IMR-90 (cell line): ENCODE measurements at regions not wholly inside any gene's neighbourhood (a gene's known extent, or its start where the extent isn't known, plus 50 kb on each side); places are given as distances from the start of the nearest gene placed in this dataset.

Experiments
- ATAC-seq: fragments of 200-7000 bp; cut with Tn5 transposase; 2 replicates; pipeline ENCODE4 v1.9.1; 2020; ENCODE audit warnings: low read depth, mild to moderate bottlenecking, moderate library complexity
- BruUV-seq: library from RNA; stranded (reverse); fragments of 400-500 nt; replicated peaks from 2 replicates; lab custom pipeline; 2021; lab: Mats Ljungman, UMichigan
- CTCF ChIA-PET: fragments of 300-600 bp; formaldehyde crosslinking; extraction: SDS; loops from one replicate; lab custom pipeline; 2021; ENCODE audit warnings: antibody characterized with exemption; lab: Yijun Ruan, JAX
- POLR2A ChIA-PET: fragments of 300-600 bp; sonication (Branson Sonifier 250); formaldehyde crosslinking; loops from one replicate; lab custom pipeline; 2022; ENCODE audit warnings: antibody characterized with exemption; ENCODE audit not compliant: unreplicated experiment; lab: Charles Lee
- DNase-seq: peaks from one replicate; pipeline ENCODE4 v3.0.0; 2013
- H2AFZ ChIP-seq: replicated peaks from 2 replicates; pipeline ENCODE3; 2013; ENCODE audit warnings: low read length, mild to moderate bottlenecking; ENCODE audit not compliant: poor library complexity
- H2AK5ac ChIP-seq: 2 replicates; pipeline ENCODE4 v1.6.1; 2013; ENCODE audit warnings: low read depth, low read length, inconsistent platforms
- H2AK9ac ChIP-seq: replicated peaks from 2 replicates; pipeline ENCODE3; 2013; ENCODE audit warnings: mild to moderate bottlenecking, low read depth, low read length, moderate library complexity; ENCODE audit not compliant: poor library complexity
- H2BK120ac ChIP-seq: 2 replicates; pipeline ENCODE4 v1.6.1; 2013; ENCODE audit warnings: low read depth, low read length, inconsistent platforms
- H2BK15ac ChIP-seq: 3 replicates; pipeline ENCODE4 v1.6.1; 2013; ENCODE audit warnings: low read depth, low read length, inconsistent platforms
- H2BK20ac ChIP-seq: 2 replicates; pipeline ENCODE4 v1.6.1; 2013; ENCODE audit warnings: low read depth, mild to moderate bottlenecking, inconsistent platforms, low read length, moderate library complexity
- H2BK5ac ChIP-seq: 2 replicates; pipeline ENCODE4 v1.6.1; 2013; ENCODE audit warnings: mild to moderate bottlenecking, low read depth, low read length, inconsistent platforms; ENCODE audit not compliant: poor library complexity, severe bottlenecking
- H3K14ac ChIP-seq: replicated peaks from 2 replicates; pipeline ENCODE4 v1.6.1; 2013; ENCODE audit warnings: low read depth, low read length, inconsistent platforms
- H3K18ac ChIP-seq: 2 replicates; pipeline ENCODE4 v1.6.1; 2013; ENCODE audit warnings: low read depth, low read length, control low read depth
- H3K23ac ChIP-seq: 2 replicates; pipeline ENCODE4 v1.6.1; 2013; ENCODE audit warnings: low read depth, low read length, inconsistent platforms
- H3K27ac ChIP-seq: 2 replicates; pipeline ENCODE4 v1.5.1; 2013; ENCODE audit warnings: mild to moderate bottlenecking, control low read depth, low read length; ENCODE audit not compliant: insufficient read depth
- H3K27me3 ChIP-seq: 2 replicates; pipeline ENCODE4 v1.6.1; 2013; ENCODE audit warnings: low read length; ENCODE audit not compliant: control insufficient read depth, insufficient read depth
- H3K36me3 ChIP-seq: 2 replicates; pipeline ENCODE4 v1.6.1; 2013; ENCODE audit warnings: low read length, mixed read lengths; ENCODE audit not compliant: control insufficient read depth, insufficient read depth
- H3K4ac ChIP-seq: 2 replicates; pipeline ENCODE4 v1.6.1; 2013; ENCODE audit warnings: low read depth, low read length, inconsistent platforms
- H3K4me1 ChIP-seq: 2 replicates; pipeline ENCODE4 v1.6.1; 2013; ENCODE audit warnings: low read length, mixed read lengths; ENCODE audit not compliant: control insufficient read depth, insufficient read depth
- H3K4me2 ChIP-seq: 2 replicates; pipeline ENCODE4 v1.6.1; 2013; ENCODE audit warnings: low read depth, mild to moderate bottlenecking, control low read depth, low read length, moderate library complexity
- H3K4me3 ChIP-seq: 2 replicates; pipeline ENCODE4 v1.5.1; 2013; ENCODE audit warnings: low read depth, mild to moderate bottlenecking, control low read depth, low read length, moderate library complexity; ENCODE audit not compliant: insufficient read depth
- H3K56ac ChIP-seq: 2 replicates; pipeline ENCODE4 v1.6.1; 2013; ENCODE audit warnings: low read length, inconsistent platforms; ENCODE audit not compliant: insufficient read depth; ENCODE audit errors: extremely low read depth
- H3K79me1 ChIP-seq, 2 experiments: 2 replicates each; pipeline ENCODE4 v1.6.1; 2013; ENCODE audit warnings: low read length in 2 of 2, inconsistent platforms in 1 of 2, low read depth in 1 of 2
- H3K9ac ChIP-seq: 2 replicates; pipeline ENCODE4 v1.6.1; 2013; ENCODE audit warnings: low read depth, low read length, control low read depth
- H3K9me1 ChIP-seq: 2 replicates; pipeline ENCODE4 v1.6.1; 2013; ENCODE audit warnings: low read length, inconsistent platforms; ENCODE audit not compliant: insufficient read depth
- H3K9me3 ChIP-seq: 2 replicates; pipeline ENCODE4 v1.6.1; 2013; ENCODE audit warnings: low read length; ENCODE audit not compliant: control insufficient read depth, insufficient read depth
- H4K20me1 ChIP-seq: 2 replicates; pipeline ENCODE4 v1.6.1; 2013; ENCODE audit warnings: low read length, inconsistent platforms; ENCODE audit not compliant: insufficient read depth
- H4K5ac ChIP-seq: 2 replicates; pipeline ENCODE4 v1.6.1; 2013; ENCODE audit warnings: mild to moderate bottlenecking, low read depth, low read length, control low read depth
- H4K8ac ChIP-seq, 2 experiments: 2 replicates each; pipeline ENCODE4 v1.6.1; 2013; ENCODE audit warnings: low read depth in 2 of 2, low read length in 2 of 2, control low read depth in 1 of 2, inconsistent platforms in 1 of 2
- H4K91ac ChIP-seq: 2 replicates; pipeline ENCODE4 v1.6.1; 2013; ENCODE audit warnings: low read depth, low read length, inconsistent platforms; ENCODE audit not compliant: insufficient read depth
- CEBPB ChIP-seq: IDR thresholded peaks from 2 replicates; pipeline ENCODE4 v1.6.1; 2012; ENCODE audit warnings: low read depth, low read length, improper control_type of control experiment
- CHD1 ChIP-seq: IDR thresholded peaks from 2 replicates; pipeline ENCODE4 v1.6.1; 2012; ENCODE audit warnings: low read depth, low read length, improper control_type of control experiment
- CTCF ChIP-seq: conservative IDR thresholded peaks from 2 replicates; pipeline ENCODE4 v1.5.1; 2012; ENCODE audit warnings: mild to moderate bottlenecking, low read depth, low read length, improper control_type of control experiment
- ELK1 ChIP-seq: fragments of 150-350 bp; IDR thresholded peaks from 2 replicates; pipeline ENCODE4 v1.6.1; 2016; ENCODE audit warnings: low read depth, mild to moderate bottlenecking, low read length, moderate library complexity, borderline replicate concordance
- FOS ChIP-seq: fragments of 150-350 bp; IDR thresholded peaks from 2 replicates; pipeline ENCODE4 v1.6.1; 2016; ENCODE audit warnings: low read depth, low read length
- MAFK ChIP-seq: IDR thresholded peaks from 2 replicates; pipeline ENCODE4 v1.6.1; 2012; ENCODE audit warnings: low read depth, low read length, improper control_type of control experiment
- MAZ ChIP-seq: IDR thresholded peaks from 2 replicates; pipeline ENCODE4 v1.6.1; 2012; ENCODE audit warnings: low read depth, mild to moderate bottlenecking, low read length, improper control_type of control experiment, moderate library complexity, borderline replicate concordance
- MXI1 ChIP-seq: IDR thresholded peaks from 2 replicates; pipeline ENCODE4 v1.6.1; 2012; ENCODE audit warnings: low read depth, mild to moderate bottlenecking, low read length, moderate library complexity, borderline replicate concordance
- NFE2L2 ChIP-seq: fragments of 150-350 bp; IDR thresholded peaks from 2 replicates; pipeline ENCODE4 v1.6.1; 2016; ENCODE audit warnings: low read depth, mild to moderate bottlenecking, low read length
- POLR2A ChIP-seq: IDR thresholded peaks from 2 replicates; pipeline ENCODE4 v1.6.1; 2012; ENCODE audit warnings: mild to moderate bottlenecking, low read depth, low read length
- RAD21 ChIP-seq: IDR thresholded peaks from 2 replicates; pipeline ENCODE4 v1.6.1; 2012; ENCODE audit warnings: low read length, improper control_type of control experiment
- RFX5 ChIP-seq: IDR thresholded peaks from 2 replicates; pipeline ENCODE4 v1.8.0; 2012; ENCODE audit warnings: low read depth, mild to moderate bottlenecking, low read length, moderate library complexity
- SMC3 ChIP-seq: fragments of 150-350 bp; IDR thresholded peaks from 2 replicates; pipeline ENCODE4 v1.6.1; 2016; ENCODE audit warnings: low read depth, mild to moderate bottlenecking, antibody characterized with exemption, low read length, moderate library complexity
- USF2 ChIP-seq: fragments of 150-350 bp; IDR thresholded peaks from 2 replicates; pipeline ENCODE4 v1.6.1; 2017; ENCODE audit warnings: mild to moderate bottlenecking, antibody characterized with exemption, low read length, low read depth
- WGBS, 2 experiments: methylation state at CpG; one replicate each; pipeline versions ENCODE4 v1.1.5 to v1.1.7; 2013; ENCODE audit warnings: missing lambda C conversion rate in 2 of 2; ENCODE audit not compliant: insufficient read length in 1 of 2; ENCODE audit errors: extremely low coverage in 2 of 2; 5-methylcytosine and 5-hydroxymethylcytosine counted together
- dilution Hi-C: fragments of 300-500 bp; cut with HindIII; formaldehyde crosslinking; loops from one replicate; pipeline ENCODE4 v1.14.3; 2018; ENCODE audit warnings: low sequenced_read_pairs; ENCODE audit not compliant: unreplicated experiment
- in situ Hi-C: fragments of 300-500 bp; cut with MboI; formaldehyde crosslinking; loops from 3 replicates; pipeline ENCODE4 v1.14.3; 2019; ENCODE audit warnings: low sequenced_read_pairs, inconsistent platforms, mixed read lengths
- intact Hi-C: fragments of 100-400 bp; cut with micrococcal nuclease; formaldehyde crosslinking; loops from 2 replicates; pipeline ENCODE4 v1.10.0; 2022

- Histone ChIP-seq H3K56ac (no peak overlapping the region), H3K4me1 (peaks cover 47% of the 10 kb centered on the region), H3K9me3 (no peaks in the 10 kb centered on the region), H2BK5ac (no peak overlapping the region), H2BK120ac (no peak overlapping the region; the same call in 1 of the 2 replicates), H2AFZ (no peak overlapping the region), H3K14ac (no peak overlapping the region), H2AK9ac (peak overlapping the region; percentile 31), H2BK15ac (no peak overlapping the region), H3K4me2 (no peak overlapping the region), H3K18ac (no peak overlapping the region), H3K36me3 (peaks cover 13% of the 10 kb centered on the region), H2AK5ac (peak overlapping the region; percentile 53; the same call in 1 of the 2 replicates), H2BK20ac (no peak overlapping the region), H4K20me1 (peaks cover 71% of the 10 kb centered on the region), H3K27ac (no peak overlapping the region), H4K5ac (no peak overlapping the region), H3K9ac (no peak overlapping the region), H3K4ac (no peak overlapping the region), H4K8ac (no peak overlapping the region), H3K9me1 (peaks cover 33% of the 10 kb centered on the region), H4K91ac (no peak overlapping the region), H3K4me3 (no peak overlapping the region), H3K27me3 (no peaks in the 10 kb centered on the region), H3K79me1 (peaks cover 24 to 86% of the 10 kb centered on the region in 2 experiments), H3K23ac (no peak overlapping the region)
- WGBS, 2 experiments: 65% methylated on average over 5 of the region's 17 CpGs; no CpG with 5 or more reads in 1 of the 2 experiments
- no peak for ATAC-seq
- intact Hi-C loops: no loop called here
- BruUV-seq: no TSS peak
- in situ Hi-C loops: no loop called here
- TF ChIP-seq FOS (no peak), CHD1 (no peak), RAD21 (no peak), USF2 (no peak), ELK1 (no peak), SMC3 (no peak), POLR2A (no peak), MAFK (no peak), NFE2L2 (no peak), MAZ (no peak), MXI1 (no peak), RFX5 (no peak), CEBPB (no peak), CTCF (no peak)
- no peak for DNase-seq
- ChIA-PET POLR2A (no interaction called here), CTCF (no interaction called here)
- dilution Hi-C loops: no loop called here
Observed at GRCh38 chr17:77419095-77419494, 278.3 kb downstream of the SEC14L1 start.
